HG02885 (cell line): ENCODE measurements at regions not wholly inside any gene's neighbourhood (a gene's known extent, or its start where the extent isn't known, plus 50 kb on each side); places are given as distances from the start of the nearest gene placed in this dataset.

Source experiments
- ATAC-seq: cut with Tn5 transposase; IDR thresholded peaks from one replicate; pipeline ENCODE4 v1.9.1; 2021; ENCODE audit warnings: mild to moderate bottlenecking; ENCODE audit not compliant: unreplicated experiment, poor library complexity

DNA sequence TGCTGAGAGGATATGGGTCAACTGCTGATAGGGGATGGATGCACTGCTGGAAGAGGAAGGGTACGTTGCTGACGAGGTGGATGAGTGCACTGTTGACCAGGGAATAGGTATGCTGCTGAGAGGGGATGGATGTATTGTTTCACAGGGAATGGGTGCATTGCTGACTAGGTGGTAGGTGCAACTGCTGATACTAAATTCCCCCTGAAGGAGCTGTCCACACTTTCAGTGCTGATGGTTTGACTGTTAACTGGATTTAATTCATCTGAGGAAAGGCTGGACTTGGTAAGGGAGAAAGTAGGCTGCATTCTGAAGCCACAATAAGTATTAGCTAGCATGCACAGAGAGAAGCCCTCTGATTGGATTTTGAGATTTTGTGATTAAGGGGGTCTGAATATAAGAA is 1196.8 kb upstream of the PHF14 start:
- ATAC-seq = no peak

DNA sequence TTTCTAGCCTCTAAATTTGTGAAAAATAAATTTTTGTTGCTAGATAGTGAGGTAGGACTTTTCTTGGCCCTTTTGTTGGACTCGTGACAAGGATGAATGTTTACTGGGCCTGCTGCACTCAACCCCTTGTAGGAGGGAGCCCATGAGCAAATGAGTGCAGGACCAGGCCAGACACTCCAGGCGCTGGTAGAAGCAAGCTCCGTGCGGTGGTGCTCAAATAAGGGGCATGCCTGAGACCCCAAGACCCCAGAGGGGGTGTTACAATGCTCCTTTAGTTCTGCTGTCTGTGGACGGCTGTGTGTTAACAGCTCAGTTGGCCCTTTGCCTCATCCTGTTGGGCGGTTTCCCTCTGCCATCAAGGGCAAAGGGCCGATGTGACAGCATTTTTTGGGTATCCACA is 1195.3 kb upstream of the PHF14 start:
- no peak for ATAC-seq

DNA sequence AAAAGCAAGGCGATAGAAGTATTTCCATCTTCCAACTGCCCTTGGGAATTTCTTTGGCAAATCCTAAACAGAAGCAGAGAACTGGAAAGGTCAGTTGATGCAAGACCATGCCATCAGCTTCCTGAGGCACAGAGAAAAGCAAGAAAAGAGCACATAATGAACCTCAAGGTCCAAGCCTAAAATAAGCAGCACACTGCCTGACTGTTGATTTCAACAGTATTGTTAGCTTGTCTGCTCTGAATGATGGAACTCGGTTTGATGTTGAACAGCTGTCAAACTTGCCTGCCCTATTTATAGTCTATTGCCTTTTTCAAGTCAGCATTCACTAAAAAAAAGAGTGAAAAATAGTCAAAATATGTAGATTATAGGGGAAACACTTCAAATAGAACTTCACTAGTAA is 1192.0 kb upstream of the PHF14 start:
- ATAC-seq = no peak

DNA sequence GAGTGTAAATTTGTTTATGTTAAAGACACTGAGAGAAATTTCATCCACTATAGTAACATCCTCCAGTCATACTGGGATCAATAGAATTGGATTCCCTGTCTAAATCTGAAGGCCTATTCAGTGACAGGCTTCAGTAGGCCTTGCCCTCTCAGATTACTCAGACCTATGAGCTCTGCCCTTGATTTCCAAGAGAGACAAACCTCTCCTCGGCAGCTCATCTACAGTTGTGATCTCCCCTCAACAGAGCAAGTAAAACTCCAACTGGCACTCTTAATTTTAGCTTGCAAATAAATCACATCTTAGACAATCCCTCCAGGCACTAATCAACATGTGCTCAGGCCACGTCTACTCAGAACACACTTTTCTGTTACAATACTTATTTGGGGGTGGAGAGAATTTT is 1191.4 kb upstream of the PHF14 start:
- ATAC-seq = no peak

DNA sequence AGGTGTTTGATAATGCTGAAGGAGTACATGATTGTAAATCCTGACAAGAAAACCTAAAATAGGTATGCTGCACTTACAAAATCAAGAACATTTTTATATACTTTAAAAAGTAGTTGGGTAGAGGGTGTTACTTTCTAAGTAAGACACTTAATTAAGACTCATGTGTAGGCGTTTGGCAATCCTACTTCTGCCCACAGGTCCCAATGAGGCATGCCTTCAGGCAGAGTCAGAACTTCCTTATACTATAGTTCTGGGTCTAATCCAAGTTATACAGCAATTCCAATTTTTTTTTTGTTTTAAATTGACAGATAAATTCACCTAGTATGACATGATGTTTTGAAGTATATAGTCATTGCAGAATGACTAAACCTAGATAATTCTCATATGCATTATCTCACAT is 1188.5 kb upstream of the PHF14 start:
- no peak for ATAC-seq

DNA sequence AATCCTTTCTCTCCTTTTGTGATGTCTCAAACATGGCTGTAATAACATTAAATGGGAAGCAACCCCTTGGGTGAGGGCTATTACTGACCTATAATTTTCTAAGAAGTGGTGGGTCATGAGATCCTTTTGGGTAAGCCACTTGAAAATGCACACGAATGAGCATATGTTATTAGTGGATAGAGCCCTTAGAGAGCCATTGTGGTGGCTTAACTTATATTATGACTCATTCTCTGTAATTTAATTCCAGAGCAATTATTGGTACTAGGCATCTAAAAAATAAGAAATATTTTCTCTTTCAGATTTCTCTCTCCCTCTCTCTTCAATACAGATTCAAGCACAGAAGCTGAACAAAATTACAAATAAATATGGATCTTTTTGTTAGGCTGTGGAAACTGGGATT is 1177.4 kb upstream of the PHF14 start:
- ATAC-seq = no peak

DNA sequence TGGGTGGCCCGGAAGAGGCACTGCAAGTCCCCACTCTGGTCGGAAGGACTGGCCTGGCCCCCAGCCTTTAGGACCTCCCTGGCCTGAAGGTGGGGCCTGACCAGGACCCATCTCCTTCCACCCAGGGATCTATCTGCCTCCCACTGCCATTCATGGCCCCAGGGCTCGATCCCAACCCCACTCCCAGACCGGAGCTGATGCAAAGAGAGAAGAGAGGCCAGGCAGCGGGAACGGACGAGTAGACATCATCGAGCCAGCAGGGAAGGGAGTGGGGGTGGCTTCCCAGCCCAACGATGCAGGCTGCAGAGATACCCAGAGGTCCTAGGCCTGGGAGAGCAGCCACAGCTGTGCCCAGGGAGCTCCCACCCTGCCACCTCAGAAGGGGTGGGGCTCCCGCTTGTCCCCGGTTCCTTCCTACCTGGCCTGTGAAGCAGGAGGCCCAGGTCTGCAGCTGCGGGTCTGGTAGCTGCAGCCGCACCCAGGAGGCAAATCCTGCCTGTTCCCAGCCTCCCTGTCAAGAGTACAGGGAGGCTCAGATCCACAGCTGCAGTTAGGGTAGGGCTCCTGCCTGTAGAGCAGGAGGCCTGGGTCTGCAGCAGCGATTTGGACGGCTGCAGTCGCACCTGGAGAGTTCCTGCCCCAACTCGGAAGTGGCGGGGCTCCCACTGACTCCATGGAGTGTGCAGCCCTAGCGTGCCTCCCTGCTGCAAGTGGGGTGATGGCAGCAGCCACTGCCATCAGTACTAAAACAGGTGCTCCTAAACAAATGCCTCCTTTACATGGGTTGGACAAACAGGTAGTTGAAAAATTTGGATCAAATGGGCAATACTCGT is 1151.0 kb upstream of the PHF14 start:
- ATAC-seq = no peak

DNA sequence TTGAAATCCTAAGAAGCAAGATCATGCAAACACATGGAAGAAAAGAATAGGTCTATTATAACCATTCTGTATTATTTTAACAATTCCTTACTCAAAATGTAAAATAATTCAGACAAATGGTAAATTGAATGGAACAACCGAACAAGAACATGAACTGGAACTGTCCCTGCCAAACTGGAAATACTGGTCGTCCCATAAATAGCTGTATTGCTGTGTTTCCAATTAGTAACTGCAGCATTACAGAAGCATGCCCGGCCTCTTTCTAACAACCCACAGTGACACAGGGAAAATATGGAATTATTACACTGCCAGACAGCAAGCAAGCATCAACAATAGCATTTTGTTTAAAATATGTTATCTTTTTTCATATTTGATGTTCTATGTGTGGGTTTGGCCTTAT is 1138.5 kb upstream of the PHF14 start:
- no peak for ATAC-seq

DNA sequence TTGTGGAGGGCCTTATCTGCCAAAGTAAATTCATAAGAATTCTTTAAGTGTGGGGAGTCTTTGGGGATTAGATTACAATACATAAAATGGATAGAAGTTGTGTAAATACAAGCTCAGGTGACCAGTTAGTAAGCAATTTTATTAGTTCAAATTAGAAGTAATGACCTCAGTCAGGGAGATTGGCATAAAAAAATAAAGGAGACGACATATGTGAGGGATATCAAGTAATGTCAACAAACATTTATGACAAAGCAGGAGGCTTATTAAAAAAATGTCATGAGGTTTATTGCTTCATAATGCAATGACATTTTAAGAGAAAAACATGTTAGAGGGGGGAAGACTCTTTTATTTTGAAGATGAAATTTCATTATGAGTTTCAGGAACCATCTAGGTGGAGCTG is 1137.0 kb upstream of the PHF14 start:
- ATAC-seq = no peak

DNA sequence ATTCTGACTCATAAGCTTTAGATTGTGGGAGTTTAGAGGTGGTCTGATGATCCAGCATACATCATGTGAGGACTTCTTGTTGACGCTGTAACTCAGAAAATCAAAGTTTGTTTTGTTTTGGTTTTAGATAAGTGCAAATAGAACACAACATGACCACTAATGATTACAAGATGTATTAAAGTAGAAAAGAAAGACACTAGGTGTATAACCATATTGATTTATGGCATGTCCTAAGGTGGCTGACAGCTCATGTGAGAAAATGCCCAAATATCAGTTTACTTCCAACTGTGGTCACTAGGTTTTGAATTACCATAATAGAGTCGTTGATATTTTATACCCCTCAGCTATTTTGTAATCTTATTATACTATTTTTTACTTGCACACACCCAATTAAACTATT is 1131.4 kb upstream of the PHF14 start:
- no peak for ATAC-seq

DNA sequence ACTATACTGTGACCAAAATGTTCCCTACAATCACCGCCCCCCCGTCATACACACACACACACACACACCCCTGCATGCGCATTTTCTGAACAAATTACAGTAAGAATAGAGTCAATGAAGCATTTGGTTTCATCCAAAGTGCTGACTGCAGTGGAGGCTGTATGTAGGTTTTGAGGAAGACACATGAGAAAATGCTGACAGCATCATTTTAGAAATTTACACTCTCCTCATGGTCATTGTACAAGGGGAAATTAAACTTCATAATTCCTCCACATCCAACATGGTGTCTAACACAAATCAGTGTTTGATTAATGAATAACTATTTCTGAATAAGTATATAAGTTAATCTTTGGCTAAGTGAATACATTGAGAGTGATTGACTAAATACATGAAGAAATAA is 1126.8 kb upstream of the PHF14 start:
- ATAC-seq = no peak

DNA sequence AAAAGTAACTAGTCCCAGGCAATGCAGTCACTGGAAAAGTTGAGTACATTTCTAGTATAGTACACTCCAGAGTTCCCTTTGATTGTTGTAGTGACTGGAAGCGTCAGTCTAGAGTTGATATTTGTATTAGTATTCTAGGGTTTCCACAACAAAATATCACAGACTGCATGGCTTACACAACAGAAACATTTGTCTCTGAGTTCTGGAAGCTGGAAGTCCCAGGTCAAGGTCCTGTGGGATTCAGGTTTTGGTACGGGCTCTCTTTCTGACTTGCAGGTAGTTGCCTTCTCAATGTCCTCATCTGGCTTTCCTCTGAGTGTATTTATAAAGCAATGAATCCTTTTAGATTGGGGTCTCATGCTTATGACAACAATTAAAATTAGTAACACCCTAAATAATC is 1119.1 kb upstream of the PHF14 start:
- no peak for ATAC-seq

DNA sequence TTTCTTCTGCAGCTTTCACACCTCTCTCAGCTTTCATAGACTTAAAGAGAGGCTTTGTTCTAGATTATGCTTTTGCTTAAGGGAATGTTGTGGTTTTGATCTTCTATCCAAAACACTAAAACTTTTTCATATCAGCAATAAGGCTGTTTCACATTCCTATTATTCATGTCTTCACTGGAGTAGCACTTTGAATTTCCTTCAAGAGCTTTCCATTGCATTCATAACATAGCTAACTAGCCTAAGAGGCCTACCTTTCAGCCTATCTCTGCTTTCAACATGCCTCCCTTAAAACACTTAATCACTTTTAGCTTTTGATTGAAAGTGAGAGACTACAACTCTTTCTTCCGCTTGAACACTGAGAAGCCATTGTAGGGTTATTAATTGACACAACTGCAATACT is 1117.0 kb upstream of the PHF14 start:
- no peak for ATAC-seq

DNA sequence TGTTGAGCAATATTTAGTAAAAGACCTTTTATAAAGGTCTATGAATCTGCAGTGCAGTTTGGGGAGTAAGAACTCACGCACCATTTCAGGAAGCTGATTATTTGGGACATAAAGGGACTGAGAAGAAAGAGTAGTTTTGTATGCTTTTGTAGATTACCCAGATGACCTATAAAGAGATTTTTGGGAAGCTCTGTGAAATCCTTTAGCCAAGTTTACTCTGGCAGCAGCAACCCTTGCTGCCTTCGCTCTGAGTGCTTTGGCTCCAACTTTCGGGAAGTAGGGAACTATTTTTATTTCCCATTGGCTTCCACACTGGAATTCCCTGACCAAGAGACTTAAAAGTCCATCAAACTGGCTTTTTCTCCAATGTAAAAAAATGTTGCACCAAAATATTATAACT is 1110.1 kb upstream of the PHF14 start:
- ATAC-seq = no peak

DNA sequence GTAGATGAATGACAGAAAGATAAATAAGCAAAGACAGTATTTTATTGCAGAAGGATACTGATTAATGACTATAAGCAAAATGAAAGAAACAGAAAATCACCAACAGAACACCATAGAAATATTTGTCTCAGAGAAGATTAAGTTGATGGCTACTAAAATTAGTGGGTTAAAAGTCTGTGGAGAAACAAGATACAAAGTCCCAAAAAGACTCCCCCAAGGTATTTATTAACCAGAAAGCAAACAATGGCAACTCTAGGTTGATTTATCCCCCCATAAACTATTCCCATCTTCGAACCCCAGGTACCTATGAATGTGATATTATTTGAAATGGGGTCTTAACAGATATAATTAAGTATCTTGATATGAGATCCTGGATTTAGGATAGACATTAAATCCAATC is 1104.5 kb upstream of the PHF14 start:
- no peak for ATAC-seq

DNA sequence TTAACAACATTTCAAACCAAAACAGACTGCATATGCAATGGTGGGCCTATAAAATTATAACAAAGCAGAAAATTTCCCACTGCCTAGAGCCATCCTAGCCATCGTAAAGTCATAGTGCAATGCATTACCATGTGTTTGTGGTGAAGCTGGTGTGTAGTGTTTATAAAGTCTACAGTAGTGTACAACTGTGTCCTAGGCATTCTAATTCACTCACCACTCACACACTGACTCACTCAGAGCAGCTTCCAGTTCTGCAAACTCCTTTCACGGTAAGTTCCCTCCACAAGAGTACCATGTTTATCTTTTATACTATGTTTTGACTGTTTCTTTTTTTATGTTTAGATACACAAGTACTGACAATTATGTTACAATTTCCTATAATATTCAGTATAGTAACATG is 1104.1 kb upstream of the PHF14 start:
- ATAC-seq = no peak

DNA sequence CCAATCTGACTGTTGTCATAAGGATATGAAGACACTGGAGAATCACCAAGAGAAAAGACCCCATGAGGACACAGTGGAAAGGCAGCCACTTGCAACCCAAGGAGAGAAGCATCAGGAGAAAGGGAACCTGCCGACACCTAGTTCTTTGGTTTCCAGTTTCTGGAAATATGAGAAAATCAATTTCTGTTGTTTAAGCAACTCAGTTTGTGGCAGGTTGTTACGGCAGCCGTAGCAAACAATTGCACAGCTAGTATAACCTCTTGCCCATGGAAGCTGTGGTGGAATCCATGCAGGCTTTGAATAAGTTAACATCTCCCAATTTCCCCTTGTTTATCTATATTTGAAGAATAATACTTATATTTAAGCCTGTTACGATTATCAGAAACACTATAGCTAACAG is 1103.0 kb upstream of the PHF14 start:
- ATAC-seq = no peak

DNA sequence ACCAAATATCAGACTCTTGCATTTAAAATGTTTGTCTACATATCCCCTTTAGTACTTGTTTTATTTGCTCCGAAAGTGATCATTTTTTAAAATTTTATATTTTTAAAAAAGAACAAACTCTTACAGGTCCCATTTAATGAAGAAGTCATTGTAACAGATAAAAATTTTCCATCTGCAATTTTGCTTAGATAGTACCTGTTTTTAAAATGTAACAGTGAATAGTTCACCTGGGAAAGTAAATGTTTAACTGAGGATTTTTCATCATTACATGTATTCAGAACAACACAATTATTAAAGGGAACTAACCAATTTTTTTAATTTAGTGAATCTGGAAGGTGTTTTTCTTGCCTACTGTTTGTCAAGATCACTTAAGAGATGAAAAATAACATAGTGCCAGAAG is 1099.5 kb upstream of the PHF14 start:
- no peak for ATAC-seq

DNA sequence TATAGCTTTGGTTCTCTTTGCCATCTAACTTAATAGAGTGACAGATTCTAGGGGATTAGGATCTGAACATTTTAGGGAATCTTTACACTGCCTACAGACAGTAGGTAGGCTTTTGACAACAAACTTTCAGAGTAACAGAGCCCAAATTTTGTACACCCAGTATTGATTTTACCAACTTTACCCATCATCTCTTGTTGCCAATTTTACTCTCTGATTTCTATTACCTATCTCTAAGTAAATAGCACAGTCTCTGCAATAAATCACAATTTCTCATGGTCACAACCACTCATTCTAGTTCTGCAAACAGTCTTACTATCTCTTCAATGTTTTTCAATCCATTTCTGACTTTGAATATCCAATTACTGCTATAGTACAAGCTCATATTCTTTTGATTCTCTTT is 1097.6 kb upstream of the PHF14 start:
- no peak for ATAC-seq

DNA sequence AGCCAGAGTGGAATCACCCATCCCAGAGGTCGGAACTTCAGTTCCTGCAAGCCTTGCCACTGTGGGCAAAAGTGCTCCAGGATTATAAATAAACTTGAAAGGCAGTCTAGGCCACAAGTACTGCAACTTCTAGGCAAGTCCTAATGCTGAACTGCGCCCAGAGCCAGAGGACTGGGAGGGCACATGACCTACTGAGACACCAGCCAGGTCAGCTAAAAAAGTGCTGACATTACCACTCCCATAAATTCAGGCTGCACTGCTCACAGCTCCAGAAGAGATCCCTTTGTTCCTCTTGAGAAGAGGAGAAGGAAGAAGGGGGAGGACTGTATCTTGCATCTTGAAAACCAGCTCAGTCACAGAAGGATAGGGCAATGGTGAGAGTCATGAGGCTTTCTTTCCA is 1084.1 kb upstream of the PHF14 start:
- no peak for ATAC-seq

DNA sequence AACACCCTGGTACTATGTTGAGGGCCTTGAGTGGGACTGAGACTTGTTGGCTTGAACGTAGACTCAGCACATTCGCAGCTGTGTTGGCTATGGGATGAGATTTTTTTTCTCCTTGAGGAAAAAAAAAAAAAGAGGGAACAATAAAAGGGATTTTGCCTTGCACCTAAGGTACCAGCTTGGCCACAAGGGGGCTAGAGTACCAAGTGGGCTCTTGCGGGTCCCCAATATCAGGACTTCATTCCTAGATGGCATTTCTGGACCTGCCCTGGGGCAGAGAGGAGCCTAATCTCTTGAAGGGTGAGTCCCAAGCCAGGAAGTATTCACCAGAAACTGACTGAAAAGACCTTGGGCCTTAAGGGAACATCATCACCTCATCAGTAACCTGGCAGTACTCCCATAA is 1083.6 kb upstream of the PHF14 start:
- no peak for ATAC-seq

DNA sequence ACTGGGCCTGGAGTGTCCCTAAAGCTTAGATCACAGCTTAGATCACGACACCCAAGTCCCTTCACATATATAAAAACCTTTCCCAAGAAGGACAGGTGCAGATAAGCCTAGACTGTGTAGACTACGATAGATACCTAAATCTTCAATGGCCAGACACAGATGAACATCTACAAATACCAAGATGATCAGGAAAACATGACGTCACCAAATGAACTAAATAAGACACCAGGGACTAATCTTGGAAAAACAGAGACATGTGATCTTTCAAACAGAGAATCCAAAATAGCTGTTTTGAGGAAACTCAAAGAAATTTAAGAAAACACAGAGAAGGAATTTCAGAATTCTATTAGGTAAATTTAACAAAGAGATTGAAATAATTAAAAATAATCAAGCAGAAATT is 1082.6 kb upstream of the PHF14 start:
- no peak for ATAC-seq

DNA sequence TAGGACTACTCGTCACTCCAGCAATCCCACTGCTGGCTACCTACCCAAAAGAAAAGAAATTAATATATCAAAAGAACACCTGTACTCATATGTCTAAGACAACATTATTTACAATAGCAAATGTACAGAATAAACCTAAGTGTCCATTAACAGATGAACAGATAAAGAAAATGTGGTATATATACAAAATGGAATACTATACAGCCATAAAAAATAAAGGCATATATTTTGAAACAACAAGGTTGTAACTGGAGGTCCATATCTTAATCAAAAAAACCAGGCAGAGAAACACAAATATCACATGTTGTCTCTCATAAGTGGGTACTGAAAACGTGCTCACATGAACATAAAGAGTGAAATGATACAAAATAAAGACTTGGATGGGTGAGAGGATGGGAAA is 1073.3 kb upstream of the PHF14 start:
- no peak for ATAC-seq
